HL-60 (cell line): ENCODE measurements at regions not wholly inside any gene's neighbourhood (a gene's known extent, or its start where the extent isn't known, plus 50 kb on each side); places are given as distances from the start of the nearest gene placed in this dataset.

Experiments used
- GABPA ChIP-seq: IDR thresholded peaks from 2 replicates; pipeline ENCODE4 v1.6.1; 2012; ENCODE audit warnings: low read depth
- POLR2AphosphoS5 ChIP-seq: IDR thresholded peaks from 2 replicates; pipeline ENCODE4 v1.6.1; 2012; ENCODE audit warnings: low read depth
- TF ChIP-seq, protein P1 (sequence below): IDR thresholded peaks from 2 replicates; pipeline ENCODE4 v1.6.1; 2012; ENCODE audit warnings: low read depth; ENCODE audit not compliant: insufficient replicate concordance
- TF ChIP-seq, protein P2 (sequence below): IDR thresholded peaks from one replicate; pipeline ENCODE4 v1.5.1; 2011; ENCODE audit warnings: low read length, control low read depth, inconsistent platforms; ENCODE audit not compliant: insufficient read depth

DNA sequence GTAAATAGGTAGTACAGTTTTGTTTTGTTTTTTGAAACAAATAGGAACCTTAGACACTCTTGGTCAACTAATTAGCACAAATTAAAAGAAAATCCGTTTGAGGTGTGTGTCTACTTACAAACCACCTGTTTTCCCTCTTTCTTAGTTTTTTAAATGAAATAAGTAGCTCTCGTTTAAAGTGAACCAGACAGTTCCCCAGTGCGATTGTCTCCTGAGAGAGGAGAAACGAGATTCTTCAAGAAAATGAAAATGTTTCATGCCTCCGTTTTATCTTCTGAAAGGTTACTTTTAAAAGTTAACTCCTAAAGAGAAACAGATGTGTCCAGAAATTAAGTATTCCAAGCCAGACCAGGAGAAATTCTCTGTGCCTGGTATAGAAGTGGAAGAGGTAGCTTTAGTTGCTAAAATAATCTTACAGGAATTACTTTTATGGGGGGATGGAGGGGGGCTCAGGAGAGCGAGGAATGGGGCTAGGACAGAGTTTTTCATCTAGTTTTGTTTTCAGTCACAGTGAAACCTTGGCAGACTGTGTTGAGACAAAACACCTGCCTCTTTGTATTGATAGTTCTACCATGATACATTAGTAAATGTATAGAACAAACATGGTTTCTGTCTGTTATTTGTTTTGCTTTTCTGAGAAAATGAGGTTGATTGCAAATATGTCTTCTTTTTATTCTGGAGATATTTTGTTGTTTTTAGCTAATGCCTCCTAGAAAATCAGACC lies 155.1 kb upstream of the CNTN4 start:
- TF ChIP-seq, protein P1, sequence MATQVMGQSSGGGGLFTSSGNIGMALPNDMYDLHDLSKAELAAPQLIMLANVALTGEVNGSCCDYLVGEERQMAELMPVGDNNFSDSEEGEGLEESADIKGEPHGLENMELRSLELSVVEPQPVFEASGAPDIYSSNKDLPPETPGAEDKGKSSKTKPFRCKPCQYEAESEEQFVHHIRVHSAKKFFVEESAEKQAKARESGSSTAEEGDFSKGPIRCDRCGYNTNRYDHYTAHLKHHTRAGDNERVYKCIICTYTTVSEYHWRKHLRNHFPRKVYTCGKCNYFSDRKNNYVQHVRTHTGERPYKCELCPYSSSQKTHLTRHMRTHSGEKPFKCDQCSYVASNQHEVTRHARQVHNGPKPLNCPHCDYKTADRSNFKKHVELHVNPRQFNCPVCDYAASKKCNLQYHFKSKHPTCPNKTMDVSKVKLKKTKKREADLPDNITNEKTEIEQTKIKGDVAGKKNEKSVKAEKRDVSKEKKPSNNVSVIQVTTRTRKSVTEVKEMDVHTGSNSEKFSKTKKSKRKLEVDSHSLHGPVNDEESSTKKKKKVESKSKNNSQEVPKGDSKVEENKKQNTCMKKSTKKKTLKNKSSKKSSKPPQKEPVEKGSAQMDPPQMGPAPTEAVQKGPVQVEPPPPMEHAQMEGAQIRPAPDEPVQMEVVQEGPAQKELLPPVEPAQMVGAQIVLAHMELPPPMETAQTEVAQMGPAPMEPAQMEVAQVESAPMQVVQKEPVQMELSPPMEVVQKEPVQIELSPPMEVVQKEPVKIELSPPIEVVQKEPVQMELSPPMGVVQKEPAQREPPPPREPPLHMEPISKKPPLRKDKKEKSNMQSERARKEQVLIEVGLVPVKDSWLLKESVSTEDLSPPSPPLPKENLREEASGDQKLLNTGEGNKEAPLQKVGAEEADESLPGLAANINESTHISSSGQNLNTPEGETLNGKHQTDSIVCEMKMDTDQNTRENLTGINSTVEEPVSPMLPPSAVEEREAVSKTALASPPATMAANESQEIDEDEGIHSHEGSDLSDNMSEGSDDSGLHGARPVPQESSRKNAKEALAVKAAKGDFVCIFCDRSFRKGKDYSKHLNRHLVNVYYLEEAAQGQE: no peak
- TF ChIP-seq GABPA (no peak), POLR2AphosphoS5 (no peak)
- TF ChIP-seq, protein P2, sequence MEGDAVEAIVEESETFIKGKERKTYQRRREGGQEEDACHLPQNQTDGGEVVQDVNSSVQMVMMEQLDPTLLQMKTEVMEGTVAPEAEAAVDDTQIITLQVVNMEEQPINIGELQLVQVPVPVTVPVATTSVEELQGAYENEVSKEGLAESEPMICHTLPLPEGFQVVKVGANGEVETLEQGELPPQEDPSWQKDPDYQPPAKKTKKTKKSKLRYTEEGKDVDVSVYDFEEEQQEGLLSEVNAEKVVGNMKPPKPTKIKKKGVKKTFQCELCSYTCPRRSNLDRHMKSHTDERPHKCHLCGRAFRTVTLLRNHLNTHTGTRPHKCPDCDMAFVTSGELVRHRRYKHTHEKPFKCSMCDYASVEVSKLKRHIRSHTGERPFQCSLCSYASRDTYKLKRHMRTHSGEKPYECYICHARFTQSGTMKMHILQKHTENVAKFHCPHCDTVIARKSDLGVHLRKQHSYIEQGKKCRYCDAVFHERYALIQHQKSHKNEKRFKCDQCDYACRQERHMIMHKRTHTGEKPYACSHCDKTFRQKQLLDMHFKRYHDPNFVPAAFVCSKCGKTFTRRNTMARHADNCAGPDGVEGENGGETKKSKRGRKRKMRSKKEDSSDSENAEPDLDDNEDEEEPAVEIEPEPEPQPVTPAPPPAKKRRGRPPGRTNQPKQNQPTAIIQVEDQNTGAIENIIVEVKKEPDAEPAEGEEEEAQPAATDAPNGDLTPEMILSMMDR: no peak
